A549 (cell line): ENCODE measurements at regions not wholly inside any gene's neighbourhood (a gene's known extent, or its start where the extent isn't known, plus 50 kb on each side); places are given as distances from the start of the nearest gene placed in this dataset.

Source experiments
- CBX8 ChIP-seq: fragments of 200-600 bp; sonication (generic); IDR thresholded peaks from 2 replicates; pipeline ENCODE4 v1.6.1; 2016
- EP300 ChIP-seq, 2 experiments: fragments of >200 bp; sonication (Bioruptor Twin); formaldehyde crosslinking; IDR thresholded peaks; 2 replicates in 1 of 2; 3 replicates in 1 of 2; pipeline ENCODE4 v1.6.1; 2016 to 2017
- HEYL ChIP-seq: fragments of 250-450 bp; sonication (Bioruptor Pico); IDR thresholded peaks from 2 replicates; pipeline ENCODE4 v1.8.0; 2021; ENCODE audit warnings: mild to moderate bottlenecking, moderate library complexity
- KDM1A ChIP-seq: fragments of 200-600 bp; sonication (generic); IDR thresholded peaks from 2 replicates; pipeline ENCODE4 v1.6.1; 2016; ENCODE audit warnings: low read depth, mild to moderate bottlenecking
- MAFK ChIP-seq: fragments of 450-650 bp; IDR thresholded peaks from 2 replicates; pipeline ENCODE4 v1.6.1; 2014; ENCODE audit not compliant: partially characterized antibody
- NFE2L2 ChIP-seq: fragments of 150-350 bp; conservative IDR thresholded peaks from 2 replicates; pipeline ENCODE4 v1.6.1; 2014; ENCODE audit warnings: low read length
- PHF8 ChIP-seq: fragments of 200-600 bp; sonication (generic); IDR thresholded peaks from 2 replicates; pipeline ENCODE4 v1.6.1; 2016; ENCODE audit warnings: low read depth, mild to moderate bottlenecking, antibody characterized with exemption, moderate library complexity, borderline replicate concordance
- POLR2A ChIP-seq: IDR thresholded peaks from 2 replicates; pipeline ENCODE4 v1.6.1; 2012; ENCODE audit warnings: mild to moderate bottlenecking, low read length
- POLR2AphosphoS2 ChIP-seq: conservative IDR thresholded peaks from 2 replicates; pipeline ENCODE4 v1.6.1; 2012; ENCODE audit warnings: low read length, improper control_type of control experiment, inconsistent platforms
- RCOR1 ChIP-seq: fragments of 150-350 bp; IDR thresholded peaks from 2 replicates; pipeline ENCODE4 v1.6.1; 2014; ENCODE audit warnings: antibody characterized with exemption, low read length, low read depth
- TF ChIP-seq, protein P1 (sequence below): fragments of >200 bp; sonication (Bioruptor Twin); formaldehyde crosslinking; IDR thresholded peaks from 3 replicates; pipeline ENCODE4 v1.5.1; 2016
- TF ChIP-seq, protein P2 (sequence below): fragments of 200-600 bp; sonication (generic); IDR thresholded peaks from 2 replicates; pipeline ENCODE4 v1.6.1; 2016; ENCODE audit warnings: antibody characterized with exemption, mild to moderate bottlenecking, moderate library complexity

DNA sequence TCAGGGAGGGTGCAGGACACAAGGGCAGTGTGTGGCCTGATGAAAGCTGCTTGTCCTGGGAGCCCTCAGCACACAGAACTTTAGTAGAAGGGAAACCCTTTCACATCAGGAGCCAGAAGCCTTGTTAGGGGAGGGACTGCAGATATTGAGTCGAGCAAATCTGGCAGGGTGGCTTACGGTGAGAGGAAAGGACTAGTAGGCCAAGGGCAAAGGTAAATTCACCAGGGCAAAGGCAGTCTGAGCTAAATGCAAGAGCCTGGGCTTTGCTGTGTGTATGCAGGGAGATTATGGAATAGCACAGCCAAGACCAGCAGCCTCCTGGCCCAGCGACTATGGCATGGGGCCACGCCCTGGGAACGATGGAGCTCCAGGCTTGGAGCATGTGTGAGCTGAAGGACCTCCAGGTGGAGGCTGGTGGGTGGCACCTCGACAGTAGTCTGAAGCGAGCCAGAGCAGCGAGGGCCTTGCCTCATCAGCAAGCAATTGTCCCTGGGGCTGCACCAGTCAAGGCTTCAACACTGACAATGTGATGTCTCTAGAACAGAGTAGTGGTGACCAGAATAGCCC, 76.1 kb downstream of the CCR1 start:
- TF ChIP-seq HEYL (CRISPR knock-in tag) = no peak
- no peak for TF ChIP-seq PHF8
- TF ChIP-seq, protein P1, sequence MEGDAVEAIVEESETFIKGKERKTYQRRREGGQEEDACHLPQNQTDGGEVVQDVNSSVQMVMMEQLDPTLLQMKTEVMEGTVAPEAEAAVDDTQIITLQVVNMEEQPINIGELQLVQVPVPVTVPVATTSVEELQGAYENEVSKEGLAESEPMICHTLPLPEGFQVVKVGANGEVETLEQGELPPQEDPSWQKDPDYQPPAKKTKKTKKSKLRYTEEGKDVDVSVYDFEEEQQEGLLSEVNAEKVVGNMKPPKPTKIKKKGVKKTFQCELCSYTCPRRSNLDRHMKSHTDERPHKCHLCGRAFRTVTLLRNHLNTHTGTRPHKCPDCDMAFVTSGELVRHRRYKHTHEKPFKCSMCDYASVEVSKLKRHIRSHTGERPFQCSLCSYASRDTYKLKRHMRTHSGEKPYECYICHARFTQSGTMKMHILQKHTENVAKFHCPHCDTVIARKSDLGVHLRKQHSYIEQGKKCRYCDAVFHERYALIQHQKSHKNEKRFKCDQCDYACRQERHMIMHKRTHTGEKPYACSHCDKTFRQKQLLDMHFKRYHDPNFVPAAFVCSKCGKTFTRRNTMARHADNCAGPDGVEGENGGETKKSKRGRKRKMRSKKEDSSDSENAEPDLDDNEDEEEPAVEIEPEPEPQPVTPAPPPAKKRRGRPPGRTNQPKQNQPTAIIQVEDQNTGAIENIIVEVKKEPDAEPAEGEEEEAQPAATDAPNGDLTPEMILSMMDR = no peak
- no peak for TF ChIP-seq MAFK
- TF ChIP-seq POLR2A = no peak
- TF ChIP-seq CBX8 = no peak
- no peak for TF ChIP-seq EP300 (IDR thresholded peaks at IDR 0.05)
- TF ChIP-seq NFE2L2 = no peak
- TF ChIP-seq RCOR1 = no peak
- TF ChIP-seq, protein P2, sequence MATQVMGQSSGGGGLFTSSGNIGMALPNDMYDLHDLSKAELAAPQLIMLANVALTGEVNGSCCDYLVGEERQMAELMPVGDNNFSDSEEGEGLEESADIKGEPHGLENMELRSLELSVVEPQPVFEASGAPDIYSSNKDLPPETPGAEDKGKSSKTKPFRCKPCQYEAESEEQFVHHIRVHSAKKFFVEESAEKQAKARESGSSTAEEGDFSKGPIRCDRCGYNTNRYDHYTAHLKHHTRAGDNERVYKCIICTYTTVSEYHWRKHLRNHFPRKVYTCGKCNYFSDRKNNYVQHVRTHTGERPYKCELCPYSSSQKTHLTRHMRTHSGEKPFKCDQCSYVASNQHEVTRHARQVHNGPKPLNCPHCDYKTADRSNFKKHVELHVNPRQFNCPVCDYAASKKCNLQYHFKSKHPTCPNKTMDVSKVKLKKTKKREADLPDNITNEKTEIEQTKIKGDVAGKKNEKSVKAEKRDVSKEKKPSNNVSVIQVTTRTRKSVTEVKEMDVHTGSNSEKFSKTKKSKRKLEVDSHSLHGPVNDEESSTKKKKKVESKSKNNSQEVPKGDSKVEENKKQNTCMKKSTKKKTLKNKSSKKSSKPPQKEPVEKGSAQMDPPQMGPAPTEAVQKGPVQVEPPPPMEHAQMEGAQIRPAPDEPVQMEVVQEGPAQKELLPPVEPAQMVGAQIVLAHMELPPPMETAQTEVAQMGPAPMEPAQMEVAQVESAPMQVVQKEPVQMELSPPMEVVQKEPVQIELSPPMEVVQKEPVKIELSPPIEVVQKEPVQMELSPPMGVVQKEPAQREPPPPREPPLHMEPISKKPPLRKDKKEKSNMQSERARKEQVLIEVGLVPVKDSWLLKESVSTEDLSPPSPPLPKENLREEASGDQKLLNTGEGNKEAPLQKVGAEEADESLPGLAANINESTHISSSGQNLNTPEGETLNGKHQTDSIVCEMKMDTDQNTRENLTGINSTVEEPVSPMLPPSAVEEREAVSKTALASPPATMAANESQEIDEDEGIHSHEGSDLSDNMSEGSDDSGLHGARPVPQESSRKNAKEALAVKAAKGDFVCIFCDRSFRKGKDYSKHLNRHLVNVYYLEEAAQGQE = no peak
- no peak for TF ChIP-seq POLR2AphosphoS2
- TF ChIP-seq KDM1A = no peak
